HUES64 (cell line): ENCODE measurements at regions not wholly inside any gene's neighbourhood (a gene's known extent, or its start where the extent isn't known, plus 50 kb on each side); places are given as distances from the start of the nearest gene placed in this dataset.

Source experiments
- H3K27ac ChIP-seq: 2 replicates; pipeline ENCODE4 v1.7.0; 2013; ENCODE audit warnings: low read depth, low read length, inconsistent platforms
- H3K27me3 ChIP-seq: 2 replicates; pipeline ENCODE4 v1.6.1; 2013; ENCODE audit warnings: mild to moderate bottlenecking, low read length; ENCODE audit not compliant: insufficient read depth
- H3K36me3 ChIP-seq: 2 replicates; pipeline ENCODE4 v1.6.1; 2013; ENCODE audit warnings: mild to moderate bottlenecking, low read length; ENCODE audit not compliant: insufficient read depth
- H3K4me1 ChIP-seq: 2 replicates; pipeline ENCODE4 v1.6.1; 2013; ENCODE audit warnings: mild to moderate bottlenecking, low read length, moderate library complexity; ENCODE audit not compliant: insufficient read depth
- H3K4me3 ChIP-seq: 2 replicates; pipeline ENCODE4 v1.5.1; 2013; ENCODE audit warnings: mild to moderate bottlenecking, low read length, moderate library complexity
- H3K9ac ChIP-seq: 2 replicates; pipeline ENCODE4 v1.6.1; 2013; ENCODE audit warnings: mild to moderate bottlenecking, low read depth, low read length
- H3K9me3 ChIP-seq: 2 replicates; pipeline ENCODE4 v1.6.1; 2013; ENCODE audit warnings: low read depth, low read length; ENCODE audit not compliant: insufficient read depth
- WGBS: fragments of 150-250, 120-280 bp; methylation state at CpG from one replicate; pipeline ENCODE4 v1.1.7; 2013; ENCODE audit warnings: missing lambda C conversion rate; 5-methylcytosine and 5-hydroxymethylcytosine counted together

DNA sequence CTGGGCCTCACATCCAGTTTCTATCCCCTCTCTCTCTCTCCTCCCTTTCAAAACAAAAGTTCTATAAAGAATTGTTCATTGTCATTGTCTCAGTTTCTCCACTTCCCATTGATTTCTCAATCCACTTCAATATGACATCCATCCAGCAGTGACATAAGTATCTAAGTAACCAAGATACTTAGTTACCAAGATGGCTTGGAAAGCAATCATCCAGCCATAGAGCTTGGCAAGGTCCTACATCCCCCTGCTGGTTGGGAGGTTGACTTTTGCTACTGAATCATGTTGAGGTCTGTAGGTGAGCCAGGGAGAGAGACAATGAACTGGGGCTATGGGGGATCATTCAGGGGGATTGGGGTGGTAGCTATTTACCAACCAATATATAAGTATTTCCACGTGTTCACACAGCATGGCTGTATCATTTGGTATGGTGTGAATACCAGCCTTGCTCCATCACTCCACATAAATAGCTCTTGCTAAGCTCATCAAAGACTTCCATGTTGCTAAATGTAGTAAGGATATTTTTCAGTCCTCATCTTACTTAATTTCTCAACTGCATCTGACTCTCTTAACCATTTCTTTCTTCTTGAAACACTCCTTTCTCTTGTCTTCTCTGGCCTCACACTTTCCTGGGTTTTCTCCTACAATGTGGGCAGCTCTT, 58.8 kb upstream of the NTRK3 start:
- H3K9me3 ChIP-seq: no peaks in the 10 kb centered on the region
- no CpG with 5 or more reads among the region's 1 CpG for WGBS

DNA sequence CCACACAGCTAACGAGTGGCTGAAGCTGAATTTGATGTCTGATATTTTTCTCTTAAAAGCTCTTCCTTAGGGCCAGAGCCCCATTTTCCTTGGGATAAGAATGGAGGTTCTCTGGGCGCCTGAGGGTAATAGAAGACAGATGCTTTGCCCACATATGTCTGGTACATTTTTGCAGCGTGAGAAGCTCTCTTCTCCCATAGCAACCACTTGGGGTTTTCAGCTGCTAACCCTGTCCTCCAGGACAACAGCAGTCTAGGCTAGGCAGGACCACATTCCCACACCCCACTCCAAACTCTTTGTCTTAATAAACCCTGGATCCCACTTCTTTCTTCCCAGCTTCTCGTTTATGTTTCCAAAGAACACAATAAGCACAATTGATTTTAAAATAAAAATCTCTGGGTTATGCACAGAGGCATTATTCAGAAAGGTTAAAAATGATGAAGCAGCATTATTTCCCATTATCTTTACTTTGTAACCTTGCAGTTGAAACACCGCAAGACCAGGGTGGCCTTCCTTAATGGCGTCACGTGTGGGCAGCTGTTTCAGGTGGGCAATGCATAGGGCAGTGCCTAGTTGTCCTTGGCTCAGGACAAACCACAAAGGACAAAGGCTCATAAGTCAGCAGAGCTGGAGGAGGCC, 56.5 kb upstream of the NTRK3 start:
- Histone ChIP-seq H3K36me3 (no peaks in the 10 kb centered on the region), H3K27me3 (no peaks in the 10 kb centered on the region), H3K27ac (no peak overlapping the region), H3K9ac (no peak overlapping the region), H3K4me3 (no peak overlapping the region), H3K4me1 (no peaks in the 10 kb centered on the region), H3K9me3 (no peaks in the 10 kb centered on the region)
- WGBS: 77% methylated on average over 6 of the region's 7 CpGs

More for the DNA sequence above, 58.8 kb upstream of the NTRK3 start:
- Histone ChIP-seq H3K4me3 (no peak overlapping the region), H3K4me1 (no peaks in the 10 kb centered on the region), H3K27ac (no peak overlapping the region), H3K27me3 (no peaks in the 10 kb centered on the region), H3K36me3 (no peaks in the 10 kb centered on the region), H3K9ac (no peak overlapping the region)

DNA sequence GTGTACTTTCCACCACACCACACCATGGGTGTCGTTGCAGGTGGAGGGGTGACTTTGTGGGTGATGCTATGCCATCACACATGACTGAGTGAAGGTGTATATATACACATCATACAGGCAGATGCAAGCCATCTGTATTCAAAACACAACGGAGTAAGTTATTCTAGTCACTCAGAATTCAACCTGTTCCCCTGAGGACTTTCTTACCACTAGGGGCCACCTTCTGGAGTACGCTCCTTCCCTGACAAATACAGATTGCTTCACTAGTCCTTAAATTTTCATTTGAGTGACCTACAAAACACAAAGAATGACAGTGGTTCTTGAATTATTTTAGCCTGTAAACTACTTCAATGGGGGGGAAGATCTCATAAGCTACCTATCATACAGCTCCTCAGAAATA, 52.8 kb upstream of the NTRK3 start:
- WGBS: 82% methylated on average over 2 of the region's 3 CpGs
- no peak overlapping the region for H3K9ac ChIP-seq
- H3K9me3 ChIP-seq: no peaks in the 10 kb centered on the region
- no peaks in the 10 kb centered on the region for H3K27me3 ChIP-seq
- H3K4me1 ChIP-seq: no peaks in the 10 kb centered on the region
- H3K4me3 ChIP-seq: no peak overlapping the region
- H3K36me3 ChIP-seq: no peaks in the 10 kb centered on the region
- no peak overlapping the region for H3K27ac ChIP-seq

DNA sequence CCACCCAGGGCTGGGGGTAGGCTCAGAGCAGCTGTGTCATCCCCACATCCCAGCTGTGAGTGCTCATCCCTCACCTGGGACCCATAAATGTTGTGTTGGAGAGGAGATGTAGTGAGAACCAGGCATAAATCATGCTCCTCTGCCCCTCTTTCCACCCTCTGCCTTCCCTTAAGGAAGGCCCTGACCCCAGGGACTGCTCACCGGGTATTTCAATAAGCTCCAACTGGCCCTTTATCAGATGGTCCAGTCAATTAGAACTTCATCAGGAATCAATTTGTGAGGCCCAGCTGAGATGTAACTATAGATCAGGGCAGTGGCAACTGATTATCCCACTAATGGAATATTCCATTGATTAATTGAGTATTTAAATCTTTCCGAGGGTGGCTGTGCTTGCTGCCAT, 50.8 kb upstream of the NTRK3 start:
- no peaks in the 10 kb centered on the region for H3K9me3 ChIP-seq
- no peak overlapping the region for H3K27ac ChIP-seq
- H3K4me3 ChIP-seq: no peak overlapping the region
- WGBS: 97% methylated on average over 2 of the region's 2 CpGs
- no peak overlapping the region for H3K9ac ChIP-seq
- H3K36me3 ChIP-seq: no peaks in the 10 kb centered on the region
- no peaks in the 10 kb centered on the region for H3K27me3 ChIP-seq
- H3K4me1 ChIP-seq: no peaks in the 10 kb centered on the region
